A673 (cell line): ENCODE measurements at regions not wholly inside any gene's neighbourhood (a gene's known extent, or its start where the extent isn't known, plus 50 kb on each side); places are given as distances from the start of the nearest gene placed in this dataset.

Source experiments
- BruUV-seq: library from RNA; stranded (reverse); fragments of 400-500 nt; replicated peaks from 2 replicates; lab custom pipeline; 2021; lab: Mats Ljungman, UMichigan
- CTCF ChIA-PET: fragments of 300-600 bp; sonication (Branson Sonifier 250); formaldehyde crosslinking; loops from one replicate; lab custom pipeline; 2022; ENCODE audit warnings: antibody characterized with exemption; lab: Charles Lee
- POLR2A ChIA-PET: fragments of 300-600 bp; sonication (Branson Sonifier 250); formaldehyde crosslinking; loops from one replicate; lab custom pipeline; 2022; ENCODE audit warnings: antibody characterized with exemption; ENCODE audit not compliant: low non-redundant PET; lab: Charles Lee
- DNase-seq: peaks from one replicate; pipeline ENCODE4 v3.0.0-alpha.2; 2015; ENCODE audit warnings: low spot score
- H3K27ac ChIP-seq: fragments of 200-600 bp; sonication (generic); 2 replicates; pipeline ENCODE4 v1.5.1; 2016; ENCODE audit warnings: mixed run types, low read depth, mild to moderate bottlenecking, mixed read lengths, antibody characterized with exemption, low read length; ENCODE audit not compliant: poor library complexity, severe bottlenecking
- H3K27me3 ChIP-seq: fragments of 200-600 bp; sonication (generic); replicated peaks from 2 replicates; pipeline ENCODE4 v1.6.1; 2017; ENCODE audit warnings: mixed run types, low read depth, mild to moderate bottlenecking, mixed read lengths, antibody characterized with exemption, low read length; ENCODE audit not compliant: insufficient read depth, poor library complexity
- H3K36me3 ChIP-seq: fragments of 200-600 bp; sonication (generic); 2 replicates; pipeline ENCODE4 v1.6.1; 2016; ENCODE audit warnings: mixed run types, mild to moderate bottlenecking, mixed read lengths, antibody characterized with exemption, low read length; ENCODE audit not compliant: insufficient read depth, poor library complexity, severe bottlenecking
- H3K4me1 ChIP-seq: fragments of 200-600 bp; sonication (generic); 2 replicates; pipeline ENCODE4 v1.6.1; 2017; ENCODE audit warnings: mixed run types, mild to moderate bottlenecking, mixed read lengths, antibody characterized with exemption, low read length; ENCODE audit not compliant: insufficient read depth, poor library complexity, severe bottlenecking
- H3K4me3 ChIP-seq: fragments of 200-600 bp; sonication (generic); 2 replicates; pipeline ENCODE4 v1.5.1; 2016; ENCODE audit warnings: low read depth, mixed run types, mild to moderate bottlenecking, mixed read lengths, low read length; ENCODE audit not compliant: poor library complexity, severe bottlenecking
- H3K9me3 ChIP-seq: fragments of 200-600 bp; sonication (generic); 2 replicates; pipeline ENCODE4 v1.6.1; 2016; ENCODE audit warnings: mixed run types, low read depth, mild to moderate bottlenecking, mixed read lengths, antibody characterized with exemption, low read length; ENCODE audit not compliant: poor library complexity, severe bottlenecking
- CTCF ChIP-seq: fragments of 300-800, 200-600 bp; sonication (generic); conservative IDR thresholded peaks from 2 replicates; pipeline ENCODE4 v1.5.1; 2017; ENCODE audit warnings: low read depth, mild to moderate bottlenecking, antibody characterized with exemption, low read length, moderate library complexity, mixed read lengths
- EZH2 ChIP-seq: fragments of 200-600 bp; sonication (generic); IDR thresholded peaks from 2 replicates; pipeline ENCODE4 v1.6.1; 2017; ENCODE audit warnings: borderline replicate concordance, low read depth, mild to moderate bottlenecking, mixed read lengths, antibody characterized with exemption, low read length; ENCODE audit not compliant: poor library complexity, severe bottlenecking
- intact Hi-C: fragments of 100-400 bp; cut with micrococcal nuclease; formaldehyde crosslinking; loops from one replicate; pipeline ENCODE4 v1.10.0; 2022; ENCODE audit not compliant: unreplicated experiment

- CTCF ChIA-PET, result no interaction called here
- Histone ChIP-seq H3K36me3 (no peaks in the 10 kb centered on the region), H3K9me3 (no peaks in the 10 kb centered on the region), H3K4me3 (no peak overlapping the region), H3K27ac (no peak overlapping the region), H3K4me1 (no peaks in the 10 kb centered on the region), H3K27me3 (no peaks in the 10 kb centered on the region)
- DNase-seq, result no peak
- no peak for TF ChIP-seq CTCF
- no peak for TF ChIP-seq EZH2
- BruUV-seq, result no TSS peak
- POLR2A ChIA-PET, result no interaction called here
- intact Hi-C loops, result no loop called here
Measured at GRCh38 chr7:46723742-46724141, 802.7 kb upstream of the IGFBP3 start.

- POLR2A ChIA-PET, result no interaction called here
- Histone ChIP-seq H3K4me3 (no peak overlapping the region), H3K4me1 (no peaks in the 10 kb centered on the region), H3K9me3 (no peaks in the 10 kb centered on the region), H3K36me3 (no peaks in the 10 kb centered on the region), H3K27me3 (no peaks in the 10 kb centered on the region), H3K27ac (no peak overlapping the region)
- CTCF ChIA-PET, result no interaction called here
- intact Hi-C loops, result no loop called here
- DNase-seq, result no peak
- TF ChIP-seq EZH2 (no peak), CTCF (no peak)
- no TSS peak for BruUV-seq
Measured at GRCh38 chr7:46723003-46723402, 801.9 kb upstream of the IGFBP3 start.

GRCh38 chr7:46720761-46721160, 799.7 kb upstream of the IGFBP3 start:
- H3K27ac ChIP-seq, result no peak overlapping the region
- no peak overlapping the region for H3K4me3 ChIP-seq
- DNase-seq, result no peak
- no peaks in the 10 kb centered on the region for H3K36me3 ChIP-seq
- no peaks in the 10 kb centered on the region for H3K27me3 ChIP-seq
- CTCF ChIA-PET, result no interaction called here
- no TSS peak for BruUV-seq
- no peaks in the 10 kb centered on the region for H3K4me1 ChIP-seq
- TF ChIP-seq EZH2, result no peak
- no peak for TF ChIP-seq CTCF
- POLR2A ChIA-PET, result no interaction called here
- intact Hi-C loops, result no loop called here
- H3K9me3 ChIP-seq, result no peaks in the 10 kb centered on the region
